GM21619 (cell line): ENCODE measurements at regions not wholly inside any gene's neighbourhood (a gene's known extent, or its start where the extent isn't known, plus 50 kb on each side); places are given as distances from the start of the nearest gene placed in this dataset.

Experiments
- ATAC-seq: cut with Tn5 transposase; IDR thresholded peaks from one replicate; pipeline ENCODE4 v1.9.1; 2021; ENCODE audit not compliant: unreplicated experiment

GRCh38 chr2:34660741-34661140 lies 1061.6 kb upstream of the FAM98A start:
- ATAC-seq: no peak

GRCh38 chr2:34656632-34657031 lies 1057.5 kb upstream of the FAM98A start:
- no peak for ATAC-seq

- ATAC-seq: no peak
Measured at GRCh38 chr2:34652636-34653035, 1053.5 kb upstream of the FAM98A start.

- ATAC-seq: no peak
Measured at GRCh38 chr2:34646901-34647300, 1047.8 kb upstream of the FAM98A start.

- no peak for ATAC-seq
Measured at GRCh38 chr2:34632327-34632726, 1033.2 kb upstream of the FAM98A start.

GRCh38 chr2:34627003-34627402 lies 1027.9 kb upstream of the FAM98A start:
- no peak for ATAC-seq

GRCh38 chr2:34604164-34604563 lies 1005.1 kb upstream of the FAM98A start:
- ATAC-seq: no peak

GRCh38 chr2:34602262-34602661 lies 1003.2 kb upstream of the FAM98A start:
- ATAC-seq: no peak

GRCh38 chr2:34601561-34601960 lies 1002.5 kb upstream of the FAM98A start:
- ATAC-seq: no peak

- no peak for ATAC-seq
Measured at GRCh38 chr2:34578641-34579040, 979.5 kb upstream of the FAM98A start.

- ATAC-seq: no peak
Measured at GRCh38 chr2:34570266-34570872, 971.3 kb upstream of the FAM98A start.

- no peak for ATAC-seq
Measured at GRCh38 chr2:34567128-34567527, 968.0 kb upstream of the FAM98A start.

GRCh38 chr2:34552337-34552736 lies 953.2 kb upstream of the FAM98A start:
- no peak for ATAC-seq

- no peak for ATAC-seq
Measured at GRCh38 chr2:34549710-34550345, 950.7 kb upstream of the FAM98A start.

GRCh38 chr2:34547900-34548299 lies 948.8 kb upstream of the FAM98A start:
- ATAC-seq: no peak

- no peak for ATAC-seq
Measured at GRCh38 chr2:34547340-34547739, 948.2 kb upstream of the FAM98A start.

GRCh38 chr2:34545486-34546136 lies 946.5 kb upstream of the FAM98A start:
- no peak for ATAC-seq

- no peak for ATAC-seq
Measured at GRCh38 chr2:34534761-34535160, 935.7 kb upstream of the FAM98A start.

- no peak for ATAC-seq
Measured at GRCh38 chr2:34534341-34534740, 935.2 kb upstream of the FAM98A start.

- no peak for ATAC-seq
Measured at GRCh38 chr2:34533585-34534183, 934.6 kb upstream of the FAM98A start.

GRCh38 chr2:34529965-34530364 lies 930.9 kb upstream of the FAM98A start:
- ATAC-seq: no peak

- no peak for ATAC-seq
Measured at GRCh38 chr2:34523958-34524514, 924.9 kb upstream of the FAM98A start.
